H9 (cell line): ENCODE measurements at regions not wholly inside any gene's neighbourhood (a gene's known extent, or its start where the extent isn't known, plus 50 kb on each side); places are given as distances from the start of the nearest gene placed in this dataset.
A peak's percentile ranks its signal among the peaks of the same experiment; 100 is the strongest.

ENCODE experiments used
- DNase-seq: peaks from one replicate; pipeline ENCODE4 v3.0.0-alpha.2; 2017
- H2AFZ ChIP-seq: one replicate; pipeline ENCODE4 v1.6.1; 2013; ENCODE audit warnings: mild to moderate bottlenecking, low read length, control low read depth, moderate library complexity
- H2AK5ac ChIP-seq: 2 replicates; pipeline ENCODE4 v1.6.1; 2013; ENCODE audit warnings: low read length, control low read depth, mixed read lengths; ENCODE audit not compliant: insufficient read length
- H2BK120ac ChIP-seq: one replicate; pipeline ENCODE4 v1.6.1; 2013; ENCODE audit warnings: low read depth, mild to moderate bottlenecking, low read length, control low read depth, inconsistent platforms; ENCODE audit not compliant: poor library complexity, severe bottlenecking
- H2BK12ac ChIP-seq: 2 replicates; pipeline ENCODE4 v1.6.1; 2013; ENCODE audit warnings: low read length, control low read depth, mixed read lengths, low read depth; ENCODE audit not compliant: insufficient read length
- H2BK15ac ChIP-seq: 2 replicates; pipeline ENCODE4 v1.6.1; 2013; ENCODE audit warnings: low read depth, low read length, control low read depth
- H2BK20ac ChIP-seq: one replicate; pipeline ENCODE4 v1.6.1; 2013; ENCODE audit warnings: low read depth, mild to moderate bottlenecking, low read length, control low read depth, inconsistent platforms; ENCODE audit not compliant: poor library complexity, severe bottlenecking
- H2BK5ac ChIP-seq: 2 replicates; pipeline ENCODE4 v1.6.1; 2013; ENCODE audit warnings: low read length, control low read depth, mixed read lengths; ENCODE audit not compliant: insufficient read length
- H3K14ac ChIP-seq: 2 replicates; pipeline ENCODE4 v1.6.1; 2013; ENCODE audit warnings: low read length, control low read depth; ENCODE audit not compliant: insufficient read depth
- H3K18ac ChIP-seq: 2 replicates; pipeline ENCODE4 v1.6.1; 2013; ENCODE audit warnings: low read depth, mild to moderate bottlenecking, mixed read lengths, low read length, control low read depth; ENCODE audit not compliant: insufficient read length
- H3K23ac ChIP-seq: 2 replicates; pipeline ENCODE4 v1.6.1; 2013; ENCODE audit warnings: low read length, control low read depth, mixed read lengths, low read depth; ENCODE audit not compliant: insufficient read length
- H3K23me2 ChIP-seq: 2 replicates; pipeline ENCODE4 v1.6.1; 2013; ENCODE audit warnings: low read depth, mild to moderate bottlenecking, mixed read lengths, low read length, control low read depth; ENCODE audit not compliant: insufficient read length, poor library complexity, severe bottlenecking
- H3K27ac ChIP-seq: 2 replicates; pipeline ENCODE4 v1.5.1; 2013; ENCODE audit warnings: low read length, control low read depth, mixed read lengths, low read depth; ENCODE audit not compliant: insufficient read length
- H3K27me3 ChIP-seq: 2 replicates; pipeline ENCODE4 v1.6.1; 2013; ENCODE audit warnings: low read length, control low read depth, inconsistent platforms; ENCODE audit not compliant: insufficient read depth
- H3K4ac ChIP-seq: 2 replicates; pipeline ENCODE4 v1.6.1; 2013; ENCODE audit warnings: low read depth, mild to moderate bottlenecking, control low read depth, inconsistent platforms, low read length, moderate library complexity
- H3K4me1 ChIP-seq: 2 replicates; pipeline ENCODE4 v1.6.1; 2013; ENCODE audit warnings: low read length, control low read depth, inconsistent platforms; ENCODE audit not compliant: insufficient read depth
- H3K4me2 ChIP-seq: 2 replicates; pipeline ENCODE4 v1.6.1; 2013; ENCODE audit warnings: low read length, control low read depth, mixed read lengths; ENCODE audit not compliant: insufficient read length, insufficient read depth
- H3K56ac ChIP-seq: 2 replicates; pipeline ENCODE4 v1.6.1; 2013; ENCODE audit warnings: low read depth, mild to moderate bottlenecking, mixed read lengths, low read length, control low read depth; ENCODE audit not compliant: insufficient read length
- H3K79me1 ChIP-seq: 2 replicates; pipeline ENCODE4 v1.6.1; 2013; ENCODE audit warnings: low read depth, mild to moderate bottlenecking, moderate library complexity, low read length, control low read depth, inconsistent platforms; ENCODE audit not compliant: insufficient read depth, poor library complexity, severe bottlenecking
- H3K79me2 ChIP-seq: 2 replicates; pipeline ENCODE4 v1.6.1; 2013; ENCODE audit warnings: low read length, control low read depth, inconsistent platforms; ENCODE audit not compliant: insufficient read depth
- H3K9ac ChIP-seq: 2 replicates; pipeline ENCODE4 v1.6.1; 2013; ENCODE audit warnings: low read length, control low read depth, mixed read lengths; ENCODE audit not compliant: insufficient read length; ENCODE audit errors: extremely low read depth
- H3K9me3 ChIP-seq: one replicate; pipeline ENCODE4 v1.6.1; 2013; ENCODE audit warnings: low read depth, low read length, inconsistent platforms; ENCODE audit not compliant: control insufficient read depth
- H3T11ph ChIP-seq: one replicate; pipeline ENCODE4 v1.6.1; 2013; ENCODE audit warnings: mild to moderate bottlenecking, low read length, control low read depth, inconsistent platforms
- H4K20me1 ChIP-seq: one replicate; pipeline ENCODE4 v1.6.1; 2013; ENCODE audit not compliant: control insufficient read depth, insufficient read length, insufficient read depth
- H4K5ac ChIP-seq: 2 replicates; pipeline ENCODE4 v1.6.1; 2013; ENCODE audit warnings: low read depth, mild to moderate bottlenecking, mixed read lengths, low read length, control low read depth; ENCODE audit not compliant: insufficient read length
- H4K8ac ChIP-seq: replicated peaks from 2 replicates; pipeline ENCODE4 v1.6.1; 2013; ENCODE audit warnings: low read length, control low read depth, mixed read lengths, low read depth; ENCODE audit not compliant: insufficient read length
- H4K91ac ChIP-seq: 2 replicates; pipeline ENCODE4 v1.6.1; 2013; ENCODE audit warnings: low read depth, mild to moderate bottlenecking, moderate library complexity, mixed read lengths, low read length, control low read depth; ENCODE audit not compliant: insufficient read length
- H3K27ac Mint-ChIP-seq, 3 experiments: 2 replicates in 2 of 3; 3 replicates in 1 of 3; pipeline ENCODE4 v1.8.0; 2020 to 2021; ENCODE audit warnings: mixed read lengths in 3 of 3, mild to moderate bottlenecking in 1 of 3, moderate library complexity in 1 of 3
- H3K27me3 Mint-ChIP-seq: 2 replicates; pipeline ENCODE4 v1.8.0; 2021; ENCODE audit warnings: low read depth, mild to moderate bottlenecking, moderate library complexity, mixed read lengths
- H3K36me3 Mint-ChIP-seq, 3 experiments: 2 replicates in 2 of 3; 3 replicates in 1 of 3; pipeline ENCODE4 v1.8.0; 2020 to 2021; ENCODE audit warnings: low read depth in 3 of 3, mixed read lengths in 3 of 3; ENCODE audit not compliant: insufficient read depth in 1 of 3
- H3K4me1 Mint-ChIP-seq, 2 experiments: 2 replicates each; pipeline ENCODE4 v1.8.0; 2020; ENCODE audit warnings: mixed read lengths in 2 of 2
- H3K4me3 Mint-ChIP-seq, 2 experiments: 2 replicates in 1 of 2; 3 replicates in 1 of 2; pipeline ENCODE4 v1.8.0; 2020 to 2021; ENCODE audit warnings: mild to moderate bottlenecking in 2 of 2, mixed read lengths in 2 of 2, moderate library complexity in 1 of 2
- H3K9me3 Mint-ChIP-seq, 2 experiments: 2 replicates in 1 of 2; 3 replicates in 1 of 2; pipeline ENCODE4 v1.8.0; 2020; ENCODE audit warnings: mild to moderate bottlenecking in 2 of 2, mixed read lengths in 2 of 2, moderate library complexity in 1 of 2
- CTCF ChIP-seq: fragments of 200-600 bp; sonication (generic); conservative IDR thresholded peaks from 3 replicates; pipeline ENCODE4 v1.8.0; 2021; ENCODE audit warnings: antibody characterized with exemption, mild to moderate bottlenecking
- WGBS: extraction: QIAGEN DNeasy Blood & Tissue Kit; methylation state at CpG from one replicate; pipeline ENCODE4 v1.1.7; 2013; ENCODE audit warnings: missing lambda C conversion rate, low lambda C conversion rate, mixed read lengths; ENCODE audit not compliant: insufficient read length; ENCODE audit errors: extremely low coverage; 5-methylcytosine and 5-hydroxymethylcytosine counted together

- Histone ChIP-seq H2BK120ac (no peak overlapping the region), H3T11ph (no peak overlapping the region), H2BK5ac (no peak overlapping the region), H4K8ac (no peak overlapping the region), H4K91ac (no peak overlapping the region), H2BK12ac (no peak overlapping the region), H3K27ac (no peak overlapping the region), H3K14ac (no peak overlapping the region), H3K18ac (no peak overlapping the region), H3K23me2 (no peaks in the 10 kb centered on the region), H2BK20ac (no peak overlapping the region), H3K4me1 (no peaks in the 10 kb centered on the region), H3K23ac (no peak overlapping the region), H3K9me3 (no peaks in the 10 kb centered on the region), H4K5ac (no peak overlapping the region), H3K4me2 (no peak overlapping the region), H3K56ac (no peak overlapping the region), H2BK15ac (no peak overlapping the region), H3K9ac (no peak overlapping the region), H3K27me3 (no peaks in the 10 kb centered on the region), H2AFZ (no peak overlapping the region), H3K79me2 (no peaks in the 10 kb centered on the region), H2AK5ac (no peak overlapping the region), H4K20me1 (no peaks in the 10 kb centered on the region), H3K79me1 (no peaks in the 10 kb centered on the region), H3K4ac (no peak overlapping the region)
- Mint-ChIP-seq H3K4me3 (no peak overlapping the region), H3K27me3 (no peaks in the 10 kb centered on the region), H3K9me3 (no peaks in the 10 kb centered on the region), H3K4me1 (no peaks in the 10 kb centered on the region), H3K27ac (peak overlapping the region in 1 of 3 experiments; percentile 28; a peak in 1 of 7 replicates), H3K36me3 (no peaks in the 10 kb centered on the region)
- no CpG with 5 or more reads among the region's 2 CpGs for WGBS
- no peak for DNase-seq
- TF ChIP-seq CTCF: no peak
Measured at GRCh38 chr1:218957971-218958370, 215.7 kb upstream of the LYPLAL1 start.
